ENCODE measurements at regions not wholly inside any gene's neighbourhood (a gene's known extent, or its start where the extent isn't known, plus 50 kb on each side); places are given as distances from the start of the nearest gene placed in this dataset.

DNA sequence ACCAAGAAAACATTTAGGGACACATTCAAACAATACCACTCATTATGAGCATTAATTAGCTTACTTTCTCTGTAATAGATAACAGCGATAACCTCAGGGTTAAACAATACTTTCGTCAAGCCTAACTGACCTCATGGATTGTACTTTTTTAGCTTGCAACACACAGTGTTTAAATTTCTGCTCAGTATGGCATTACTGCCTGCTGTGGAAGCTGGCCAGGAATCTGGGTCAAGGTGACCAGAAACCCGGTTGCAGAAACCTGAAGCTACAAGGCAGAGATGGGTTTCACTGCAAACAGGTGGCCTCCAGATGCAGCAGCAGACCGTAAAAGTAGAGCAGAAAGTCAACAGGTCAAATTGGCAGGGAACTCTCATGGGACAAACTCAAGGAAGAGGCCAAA lies 123.8 kb upstream of the FHL2 start:
- Histone ChIP-seq H3K4me1 (ENCODE audit: control insufficient read depth in 5 of 5, insufficient read depth in 5 of 5, low read length in 5 of 5) (peaks cover 0 to 7% (median 5%) of the 10 kb centered on the region in 5 donors), H3K9me3 (ENCODE audit: control insufficient read depth in 5 of 5, low read length in 5 of 5) (no peaks in the 10 kb centered on the region), H3K27ac (ENCODE audit: low read depth, low read length) (no peak overlapping the region), H3K4me3 (ENCODE audit: low read depth in 1 of 5, low read length in 5 of 5) (no peak overlapping the region), H3K27me3 (ENCODE audit: control insufficient read depth in 5 of 5, insufficient read depth in 4 of 5, low read length in 5 of 5) (peaks cover 0 to 4% (median 4%) of the 10 kb centered on the region in 5 donors), H3K36me3 (ENCODE audit: control insufficient read depth in 5 of 5, insufficient read depth in 5 of 5, low read length in 5 of 5) (no peaks in the 10 kb centered on the region), H3K9ac (ENCODE audit: low read length in 5 of 5) (no peak overlapping the region)

DNA sequence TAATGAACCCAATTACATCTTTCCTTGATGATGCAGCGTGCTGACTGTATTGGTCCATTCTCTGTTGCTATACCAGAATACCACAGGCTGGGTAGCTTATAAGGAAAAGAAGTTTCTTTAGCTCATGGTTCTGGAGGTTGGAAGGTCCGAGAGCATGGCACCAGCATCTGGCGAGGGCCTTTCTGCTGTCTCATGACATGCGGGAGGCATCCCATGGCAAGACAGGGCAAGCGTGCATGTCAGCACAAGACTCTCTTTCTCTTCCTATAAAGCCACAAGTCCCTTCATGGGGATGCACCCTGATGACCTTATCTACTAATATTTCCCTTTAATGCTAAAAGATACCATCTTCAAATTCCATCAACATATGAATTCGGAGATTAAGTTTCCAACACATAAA lies 122.8 kb upstream of the FHL2 start:
- Histone ChIP-seq H3K4me3 (ENCODE audit: low read depth in 1 of 5, low read length in 5 of 5) (no peak overlapping the region), H3K9ac (ENCODE audit: low read length in 5 of 5) (no peak overlapping the region), H3K9me3 (ENCODE audit: control insufficient read depth in 5 of 5, low read length in 5 of 5) (no peaks in the 10 kb centered on the region), H3K4me1 (ENCODE audit: control insufficient read depth in 5 of 5, insufficient read depth in 5 of 5, low read length in 5 of 5) (peaks cover 0 to 14% (median 7%) of the 10 kb centered on the region in 5 donors), H3K27ac (ENCODE audit: low read depth, low read length) (no peak overlapping the region), H3K27me3 (ENCODE audit: control insufficient read depth in 5 of 5, insufficient read depth in 4 of 5, low read length in 5 of 5) (peaks cover 0 to 4% (median 0%) of the 10 kb centered on the region in 5 donors), H3K36me3 (ENCODE audit: control insufficient read depth in 5 of 5, insufficient read depth in 5 of 5, low read length in 5 of 5) (no peaks in the 10 kb centered on the region)

DNA sequence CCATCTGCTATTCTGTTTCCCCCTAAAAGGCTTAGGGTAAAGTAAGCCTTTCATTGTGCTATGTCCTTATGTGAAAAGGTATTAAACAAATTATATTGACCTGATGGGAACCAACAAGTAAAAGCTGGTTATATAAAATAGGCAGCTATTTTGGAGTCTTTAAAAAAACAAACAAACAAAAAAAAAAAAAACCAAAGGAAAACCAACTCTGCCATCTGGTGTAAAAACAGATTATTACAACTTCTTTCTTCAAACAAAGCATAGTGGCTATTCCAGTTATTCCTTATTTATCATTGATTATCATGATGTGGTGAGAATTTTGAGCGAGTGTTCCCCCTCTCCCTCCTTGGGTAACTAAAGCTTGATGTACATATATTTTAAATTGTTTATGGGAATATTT lies 122.3 kb upstream of the FHL2 start:
- Histone ChIP-seq H3K27ac (ENCODE audit: low read depth, low read length) (no peak overlapping the region), H3K9me3 (ENCODE audit: control insufficient read depth in 5 of 5, low read length in 5 of 5) (no peaks in the 10 kb centered on the region), H3K27me3 (ENCODE audit: control insufficient read depth in 5 of 5, insufficient read depth in 4 of 5, low read length in 5 of 5) (peaks cover 0 to 4% (median 0%) of the 10 kb centered on the region in 5 donors)

DNA sequence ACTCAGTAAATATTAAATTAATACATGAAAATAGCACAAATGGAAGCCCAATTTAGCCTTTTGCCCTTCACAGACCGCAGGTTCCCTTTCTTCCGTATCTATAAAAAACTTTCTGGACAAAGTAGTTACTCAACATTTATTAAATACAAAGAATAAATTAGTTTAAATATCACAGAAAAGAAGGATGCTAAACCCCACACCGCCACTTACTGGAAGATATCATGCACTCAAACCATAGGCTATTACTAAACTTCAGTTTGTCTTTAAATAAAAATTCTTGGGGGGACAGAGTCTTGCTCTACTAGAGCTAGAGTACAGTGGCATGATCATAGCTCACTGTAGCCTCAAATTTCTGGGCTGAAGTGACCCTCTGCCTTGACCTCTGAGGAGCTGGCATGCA lies 120.7 kb upstream of the FHL2 start:
- peaks cover 0 to 5% (median 0%) of the 10 kb centered on the region in 5 donors for H3K27me3 ChIP-seq (ENCODE audit: control insufficient read depth in 5 of 5, insufficient read depth in 4 of 5, low read length in 5 of 5)
- no peak overlapping the region for H3K4me3 ChIP-seq (ENCODE audit: low read depth in 1 of 5, low read length in 5 of 5)
- no peaks in the 10 kb centered on the region for H3K36me3 ChIP-seq (ENCODE audit: control insufficient read depth in 5 of 5, insufficient read depth in 5 of 5, low read length in 5 of 5)
- no peak overlapping the region for H3K9ac ChIP-seq (ENCODE audit: low read length in 5 of 5)
- H3K4me1 ChIP-seq (ENCODE audit: control insufficient read depth in 5 of 5, insufficient read depth in 5 of 5, low read length in 5 of 5): peaks cover 0 to 14% (median 7%) of the 10 kb centered on the region in 5 donors
- H3K9me3 ChIP-seq (ENCODE audit: control insufficient read depth in 5 of 5, low read length in 5 of 5): no peaks in the 10 kb centered on the region
- H3K27ac ChIP-seq (ENCODE audit: low read depth, low read length): no peak overlapping the region

More for the DNA sequence above, 122.3 kb upstream of the FHL2 start:
- no peak overlapping the region for H3K9ac ChIP-seq (ENCODE audit: low read length in 5 of 5)
- H3K4me1 ChIP-seq (ENCODE audit: control insufficient read depth in 5 of 5, insufficient read depth in 5 of 5, low read length in 5 of 5): peaks cover 0 to 14% (median 7%) of the 10 kb centered on the region in 5 donors
- no peaks in the 10 kb centered on the region for H3K36me3 ChIP-seq (ENCODE audit: control insufficient read depth in 5 of 5, insufficient read depth in 5 of 5, low read length in 5 of 5)
- no peak overlapping the region for H3K4me3 ChIP-seq (ENCODE audit: low read depth in 1 of 5, low read length in 5 of 5)

GRCh38 chr2:105518897-105519296 lies 120.0 kb upstream of the FHL2 start:
- Histone ChIP-seq H3K9ac (ENCODE audit: low read length in 5 of 5) (no peak overlapping the region), H3K36me3 (ENCODE audit: control insufficient read depth in 5 of 5, insufficient read depth in 5 of 5, low read length in 5 of 5) (no peaks in the 10 kb centered on the region), H3K9me3 (ENCODE audit: control insufficient read depth in 5 of 5, low read length in 5 of 5) (no peaks in the 10 kb centered on the region), H3K27ac (ENCODE audit: low read depth, low read length) (no peak overlapping the region), H3K27me3 (ENCODE audit: control insufficient read depth in 5 of 5, insufficient read depth in 4 of 5, low read length in 5 of 5) (peaks cover 0 to 5% (median 0%) of the 10 kb centered on the region in 5 donors), H3K4me3 (ENCODE audit: low read depth in 1 of 5, low read length in 5 of 5) (no peak overlapping the region), H3K4me1 (ENCODE audit: control insufficient read depth in 5 of 5, insufficient read depth in 5 of 5, low read length in 5 of 5) (peaks cover 0 to 14% (median 7%) of the 10 kb centered on the region in 5 donors)

- no peak overlapping the region for H3K9ac ChIP-seq (ENCODE audit: low read length in 5 of 5)
- H3K36me3 ChIP-seq (ENCODE audit: control insufficient read depth in 5 of 5, insufficient read depth in 5 of 5, low read length in 5 of 5): no peaks in the 10 kb centered on the region
- no peak overlapping the region for H3K4me3 ChIP-seq (ENCODE audit: low read depth in 1 of 5, low read length in 5 of 5)
- H3K9me3 ChIP-seq (ENCODE audit: control insufficient read depth in 5 of 5, low read length in 5 of 5): no peaks in the 10 kb centered on the region
- H3K4me1 ChIP-seq (ENCODE audit: control insufficient read depth in 5 of 5, insufficient read depth in 5 of 5, low read length in 5 of 5): peaks cover 0 to 14% (median 7%) of the 10 kb centered on the region in 5 donors
- H3K27me3 ChIP-seq (ENCODE audit: control insufficient read depth in 5 of 5, insufficient read depth in 4 of 5, low read length in 5 of 5): peaks cover 0 to 5% (median 0%) of the 10 kb centered on the region in 5 donors
- H3K27ac ChIP-seq (ENCODE audit: low read depth, low read length): no peak overlapping the region
Observed at GRCh38 chr2:105517814-105518705, 119.2 kb upstream of the FHL2 start.

- H3K9me3 ChIP-seq (ENCODE audit: control insufficient read depth in 5 of 5, low read length in 5 of 5): no peaks in the 10 kb centered on the region
- peaks cover 0 to 14% (median 9%) of the 10 kb centered on the region in 5 donors for H3K4me1 ChIP-seq (ENCODE audit: control insufficient read depth in 5 of 5, insufficient read depth in 5 of 5, low read length in 5 of 5)
- H3K27ac ChIP-seq (ENCODE audit: low read depth, low read length): no peak overlapping the region
- peaks cover 0 to 5% (median 0%) of the 10 kb centered on the region in 5 donors for H3K27me3 ChIP-seq (ENCODE audit: control insufficient read depth in 5 of 5, insufficient read depth in 4 of 5, low read length in 5 of 5)
- H3K4me3 ChIP-seq (ENCODE audit: low read depth in 1 of 5, low read length in 5 of 5): no peak overlapping the region
- H3K36me3 ChIP-seq (ENCODE audit: control insufficient read depth in 5 of 5, insufficient read depth in 5 of 5, low read length in 5 of 5): no peaks in the 10 kb centered on the region
- no peak overlapping the region for H3K9ac ChIP-seq (ENCODE audit: low read length in 5 of 5)
Observed at GRCh38 chr2:105515581-105516415, 116.9 kb upstream of the FHL2 start.

DNA sequence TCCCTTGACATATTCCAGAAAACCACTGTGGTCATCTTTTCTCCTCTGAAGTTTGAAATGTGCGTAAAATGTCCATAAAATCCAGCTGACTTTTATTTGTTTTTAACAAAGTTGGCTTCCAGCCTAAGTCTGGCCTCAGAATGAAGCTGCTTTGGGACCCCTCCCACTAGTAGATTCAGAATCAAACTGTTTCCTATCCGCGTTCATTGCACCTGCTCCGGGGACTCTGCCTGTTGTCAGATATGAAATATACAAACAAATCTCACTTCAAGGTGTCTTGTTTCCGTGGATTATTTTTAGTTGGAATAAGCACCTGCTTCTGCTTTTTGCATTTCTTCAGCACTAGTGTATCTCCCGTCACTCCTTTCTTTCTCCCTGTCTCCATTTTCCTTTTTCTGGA lies 115.7 kb upstream of the FHL2 start:
- no peaks in the 10 kb centered on the region for H3K36me3 ChIP-seq (ENCODE audit: control insufficient read depth in 5 of 5, insufficient read depth in 5 of 5, low read length in 5 of 5)
- no peak overlapping the region for H3K4me3 ChIP-seq (ENCODE audit: low read depth in 1 of 5, low read length in 5 of 5)
- no peak overlapping the region for H3K9ac ChIP-seq (ENCODE audit: low read length in 5 of 5)
- H3K27me3 ChIP-seq (ENCODE audit: control insufficient read depth in 5 of 5, insufficient read depth in 4 of 5, low read length in 5 of 5): peaks cover 0 to 8% (median 2%) of the 10 kb centered on the region in 5 donors
- peaks cover 0 to 14% (median 11%) of the 10 kb centered on the region in 5 donors for H3K4me1 ChIP-seq (ENCODE audit: control insufficient read depth in 5 of 5, insufficient read depth in 5 of 5, low read length in 5 of 5)
- H3K9me3 ChIP-seq (ENCODE audit: control insufficient read depth in 5 of 5, low read length in 5 of 5): no peaks in the 10 kb centered on the region
- H3K27ac ChIP-seq (ENCODE audit: low read depth, low read length): no peak overlapping the region

DNA sequence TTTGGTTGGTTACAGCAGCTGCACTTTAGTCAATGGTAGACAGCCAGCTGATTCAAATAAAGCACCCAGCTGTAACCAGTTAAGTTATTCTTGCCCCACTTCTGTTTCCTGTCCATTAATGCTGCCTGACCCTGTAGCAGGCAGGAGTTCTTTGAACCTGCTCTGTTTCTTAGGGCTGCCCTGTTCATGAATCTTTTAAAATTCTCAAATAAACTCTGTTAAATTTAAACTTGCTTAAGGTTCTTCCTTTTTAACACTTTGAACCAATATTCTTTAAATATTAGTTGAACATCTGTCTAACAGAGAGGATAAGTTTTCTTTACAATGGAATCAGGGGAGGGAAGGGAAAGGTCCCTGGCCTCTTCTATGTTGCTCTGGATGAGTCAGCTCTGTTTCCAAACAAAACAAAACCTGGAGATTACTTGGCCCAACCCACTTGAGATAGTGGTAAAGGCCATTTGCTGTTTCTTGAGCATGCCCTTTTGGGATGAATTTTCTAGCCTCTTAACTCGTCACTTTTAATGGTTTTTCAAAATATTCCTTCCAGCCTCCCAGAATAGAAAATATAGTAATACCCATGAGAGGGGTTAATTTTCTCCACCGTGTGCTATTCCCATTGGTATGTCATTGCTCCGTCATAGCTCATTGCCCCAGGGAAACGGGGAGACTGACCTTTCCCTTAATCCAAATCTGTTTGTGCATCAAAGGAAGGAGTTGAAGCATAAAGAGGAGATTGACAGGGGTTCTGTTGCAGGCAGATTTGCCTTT lies 112.1 kb upstream of the FHL2 start:
- Histone ChIP-seq H3K4me3 (ENCODE audit: low read depth in 1 of 5, low read length in 5 of 5) (no peak overlapping the region), H3K4me1 (ENCODE audit: control insufficient read depth in 5 of 5, insufficient read depth in 5 of 5, low read length in 5 of 5) (peaks cover 0 to 6% (median 0%) of the 10 kb centered on the region in 5 donors), H3K36me3 (ENCODE audit: control insufficient read depth in 5 of 5, insufficient read depth in 5 of 5, low read length in 5 of 5) (no peaks in the 10 kb centered on the region), H3K9me3 (ENCODE audit: control insufficient read depth in 5 of 5, low read length in 5 of 5) (no peaks in the 10 kb centered on the region), H3K27ac (ENCODE audit: low read depth, low read length) (no peak overlapping the region), H3K9ac (ENCODE audit: low read length in 5 of 5) (no peak overlapping the region), H3K27me3 (ENCODE audit: control insufficient read depth in 5 of 5, insufficient read depth in 4 of 5, low read length in 5 of 5) (peaks cover 0 to 6% (median 2%) of the 10 kb centered on the region in 5 donors)
